DOHH2 (cell line): ENCODE measurements at regions not wholly inside any gene's neighbourhood (a gene's known extent, or its start where the extent isn't known, plus 50 kb on each side); places are given as distances from the start of the nearest gene placed in this dataset.

Source experiments
- H3F3A ChIP-seq: fragments of 200-600 bp; sonication (generic), shearing (Covaris generic); 2 replicates; pipeline ENCODE4 v1.6.0; 2016; ENCODE audit warnings: antibody characterized with exemption, mild to moderate bottlenecking; ENCODE audit not compliant: control insufficient read depth, insufficient read depth
- H3K27ac ChIP-seq: fragments of 200-600 bp; sonication (generic); 2 replicates; pipeline ENCODE4 v1.5.1; 2014; ENCODE audit warnings: low read depth, mild to moderate bottlenecking, low read length, moderate library complexity
- H3K27me3 ChIP-seq: fragments of 200-600 bp; sonication (generic); 2 replicates; pipeline ENCODE4 v1.6.1; 2014; ENCODE audit warnings: mild to moderate bottlenecking, low read length, mixed read lengths; ENCODE audit not compliant: control insufficient read depth
- H3K36me3 ChIP-seq: fragments of 200-600 bp; sonication (generic); 2 replicates; pipeline ENCODE4 v1.6.1; 2014; ENCODE audit warnings: mild to moderate bottlenecking, low read length, moderate library complexity, mixed read lengths; ENCODE audit not compliant: control insufficient read depth
- H3K4me1 ChIP-seq: fragments of 200-600 bp; sonication (generic); 2 replicates; pipeline ENCODE4 v1.6.1; 2014; ENCODE audit warnings: mild to moderate bottlenecking, low read length, mixed read lengths; ENCODE audit not compliant: control insufficient read depth
- H3K4me2 ChIP-seq: fragments of 200-600 bp; sonication (generic); 2 replicates; pipeline ENCODE4 v1.6.0; 2014; ENCODE audit warnings: mild to moderate bottlenecking, low read length, moderate library complexity
- H3K4me3 ChIP-seq: fragments of 200-600 bp; sonication (generic); 2 replicates; pipeline ENCODE4 v1.5.1; 2014; ENCODE audit warnings: mild to moderate bottlenecking, low read length, mixed read lengths
- H3K79me2 ChIP-seq: fragments of 200-600 bp; sonication (generic); 2 replicates; pipeline ENCODE4 v1.6.1; 2014; ENCODE audit warnings: mild to moderate bottlenecking, low read length, mixed read lengths; ENCODE audit not compliant: control insufficient read depth
- H3K9me2 ChIP-seq: fragments of 200-600 bp; sonication (generic); replicated peaks from 2 replicates; pipeline ENCODE4 v1.6.1; 2014; ENCODE audit warnings: mild to moderate bottlenecking, low read length, mixed read lengths; ENCODE audit not compliant: control insufficient read depth
- H3K9me3 ChIP-seq: fragments of 200-600 bp; sonication (generic); 2 replicates; pipeline ENCODE4 v1.6.1; 2014; ENCODE audit warnings: antibody characterized with exemption, low read length, mixed read lengths; ENCODE audit not compliant: control insufficient read depth, insufficient read depth
- H4K20me1 ChIP-seq: fragments of 200-600 bp; sonication (generic); 2 replicates; pipeline ENCODE4 v1.6.0; 2014; ENCODE audit warnings: low read depth, mild to moderate bottlenecking, antibody characterized with exemption, low read length, moderate library complexity; ENCODE audit not compliant: control insufficient read depth, insufficient read depth
- CTCF ChIP-seq: fragments of 200-600 bp; sonication (generic); IDR thresholded peaks from one replicate; pipeline ENCODE4 v1.5.1; 2014; ENCODE audit warnings: antibody characterized with exemption, mild to moderate bottlenecking, low read depth, low read length; ENCODE audit not compliant: poor library complexity, severe bottlenecking
- EZH2phosphoT487 ChIP-seq: fragments of 200-600 bp; sonication (generic); IDR thresholded peaks from 2 replicates; pipeline ENCODE4 v1.6.1; 2017; ENCODE audit warnings: borderline replicate concordance, mild to moderate bottlenecking, antibody characterized with exemption, low read length, moderate library complexity, mixed read lengths

DNA sequence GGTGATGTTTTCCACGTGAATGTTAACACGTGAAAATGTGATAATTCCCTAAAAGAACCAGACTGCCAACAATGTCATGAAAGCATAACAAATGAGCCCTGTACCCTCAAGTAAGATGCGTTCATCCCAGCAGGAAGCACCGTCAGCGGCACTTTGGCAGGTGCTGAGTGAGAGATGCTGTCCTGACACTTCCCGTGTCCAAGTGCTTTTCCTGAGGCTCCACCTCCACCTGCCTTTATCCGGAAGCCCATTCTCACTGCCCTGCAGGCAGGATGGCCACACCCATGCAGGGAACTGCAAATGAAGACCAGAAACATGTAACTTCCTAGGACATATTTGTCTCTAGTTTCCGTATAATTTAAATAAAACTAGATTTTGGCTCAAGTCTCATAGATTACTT lies 238.0 kb upstream of the IRX2 start:
- H3K27me3 ChIP-seq, result no peaks in the 10 kb centered on the region

DNA sequence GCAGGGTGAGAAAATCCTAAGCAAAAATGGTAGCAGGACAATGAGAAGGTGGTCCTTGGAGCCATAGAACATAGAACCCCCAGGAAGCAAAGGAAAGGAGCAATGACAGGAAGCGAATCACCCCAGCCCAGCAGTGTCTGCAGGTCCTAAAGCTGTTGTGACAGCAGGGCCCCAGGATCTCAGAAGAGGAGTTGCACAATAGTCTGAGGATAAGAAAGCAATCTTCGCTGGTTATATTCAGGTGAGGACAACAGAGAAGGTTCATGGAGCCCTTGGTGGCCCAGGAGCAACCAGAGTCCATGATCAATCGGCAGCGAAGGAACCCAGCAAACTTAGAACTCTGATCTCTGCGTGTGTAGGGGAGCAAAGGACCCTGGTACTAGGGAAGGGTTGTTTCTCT lies 234.8 kb upstream of the IRX2 start:
- H3K79me2 ChIP-seq, result no peaks in the 10 kb centered on the region
- no peaks in the 10 kb centered on the region for H3K27me3 ChIP-seq
- no peaks in the 10 kb centered on the region for H3K9me2 ChIP-seq
- no peak for TF ChIP-seq CTCF
- no peak for TF ChIP-seq EZH2phosphoT487
- H3F3A ChIP-seq, result no peaks in the 10 kb centered on the region
- no peak overlapping the region for H3K27ac ChIP-seq
- no peaks in the 10 kb centered on the region for H3K36me3 ChIP-seq
- H3K9me3 ChIP-seq, result no peaks in the 10 kb centered on the region; the same call in 1 of the 2 replicates
- H4K20me1 ChIP-seq, result no peaks in the 10 kb centered on the region
- H3K4me2 ChIP-seq, result no peak overlapping the region
- H3K4me1 ChIP-seq, result no peaks in the 10 kb centered on the region
- no peak overlapping the region for H3K4me3 ChIP-seq

More for the DNA sequence above, 238.0 kb upstream of the IRX2 start:
- Histone ChIP-seq H3K4me1 (no peaks in the 10 kb centered on the region), H3K79me2 (no peaks in the 10 kb centered on the region), H4K20me1 (no peaks in the 10 kb centered on the region), H3K36me3 (no peaks in the 10 kb centered on the region), H3K9me2 (no peaks in the 10 kb centered on the region), H3K4me2 (no peak overlapping the region), H3K27ac (no peak overlapping the region), H3K4me3 (no peak overlapping the region), H3F3A (no peaks in the 10 kb centered on the region), H3K9me3 (peaks cover under 1% of the 10 kb centered on the region; the same call in 1 of the 2 replicates)
- no peak for TF ChIP-seq EZH2phosphoT487
- TF ChIP-seq CTCF, result no peak

DNA sequence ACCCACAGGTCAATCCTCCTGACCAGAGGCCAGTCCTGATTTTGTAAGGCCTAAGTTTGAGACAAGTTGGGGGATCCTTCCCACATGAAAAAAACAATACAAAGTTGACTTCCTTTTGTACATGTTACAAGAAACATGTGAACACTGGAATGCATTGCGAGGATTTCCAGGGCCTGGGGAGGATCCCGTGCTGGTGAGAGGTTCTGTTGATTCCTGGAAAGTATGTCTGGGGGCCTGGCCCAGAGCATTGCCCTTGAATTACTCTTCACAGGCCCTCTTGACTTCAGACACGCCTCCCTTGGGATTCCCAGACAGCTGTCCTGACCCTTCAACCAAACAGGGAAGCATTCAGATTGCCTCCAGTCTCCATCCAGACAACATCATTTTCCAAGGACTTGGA lies 234.2 kb upstream of the IRX2 start:
- no peak for TF ChIP-seq CTCF
- no peak for TF ChIP-seq EZH2phosphoT487
- H3K27me3 ChIP-seq, result no peaks in the 10 kb centered on the region

More for the DNA sequence above, 234.2 kb upstream of the IRX2 start:
- Histone ChIP-seq H3K4me3 (no peak overlapping the region), H3K27ac (no peak overlapping the region), H3K79me2 (no peaks in the 10 kb centered on the region), H3F3A (no peaks in the 10 kb centered on the region), H3K4me1 (no peaks in the 10 kb centered on the region), H3K36me3 (no peaks in the 10 kb centered on the region), H4K20me1 (no peaks in the 10 kb centered on the region), H3K9me2 (no peaks in the 10 kb centered on the region), H3K9me3 (no peaks in the 10 kb centered on the region; the same call in 1 of the 2 replicates), H3K4me2 (no peak overlapping the region)
